ENCODE measurements at regions not wholly inside any gene's neighbourhood (a gene's known extent, or its start where the extent isn't known, plus 50 kb on each side); places are given as distances from the start of the nearest gene placed in this dataset.
"Not testable (repeated sequence)": the region's sequence is repeated elsewhere in the genome, so short reads cannot be mapped to it uniquely, and the experiment has no call there.

- not testable (repeated sequence) for TF ChIP-seq POLR2A (IDR thresholded peaks at IDR 0.05; ENCODE audit: low read length); GATA1 (IDR thresholded peaks at IDR 0.05; ENCODE audit: low read depth, low read length)
Measured at GRCh38 chr4:9000505-9001001, 128.9 kb upstream of the HMX1 start.
